ENCODE measurements at regions not wholly inside any gene's neighbourhood (a gene's known extent, or its start where the extent isn't known, plus 50 kb on each side); places are given as distances from the start of the nearest gene placed in this dataset.
"Not testable (repeated sequence)": the region's sequence is repeated elsewhere in the genome, so short reads cannot be mapped to it uniquely, and the experiment has no call there.

GRCh38 chr9:73053543-73053942 lies 98.1 kb upstream of the ANXA1 start:
- no peak for DNase-seq

DNA sequence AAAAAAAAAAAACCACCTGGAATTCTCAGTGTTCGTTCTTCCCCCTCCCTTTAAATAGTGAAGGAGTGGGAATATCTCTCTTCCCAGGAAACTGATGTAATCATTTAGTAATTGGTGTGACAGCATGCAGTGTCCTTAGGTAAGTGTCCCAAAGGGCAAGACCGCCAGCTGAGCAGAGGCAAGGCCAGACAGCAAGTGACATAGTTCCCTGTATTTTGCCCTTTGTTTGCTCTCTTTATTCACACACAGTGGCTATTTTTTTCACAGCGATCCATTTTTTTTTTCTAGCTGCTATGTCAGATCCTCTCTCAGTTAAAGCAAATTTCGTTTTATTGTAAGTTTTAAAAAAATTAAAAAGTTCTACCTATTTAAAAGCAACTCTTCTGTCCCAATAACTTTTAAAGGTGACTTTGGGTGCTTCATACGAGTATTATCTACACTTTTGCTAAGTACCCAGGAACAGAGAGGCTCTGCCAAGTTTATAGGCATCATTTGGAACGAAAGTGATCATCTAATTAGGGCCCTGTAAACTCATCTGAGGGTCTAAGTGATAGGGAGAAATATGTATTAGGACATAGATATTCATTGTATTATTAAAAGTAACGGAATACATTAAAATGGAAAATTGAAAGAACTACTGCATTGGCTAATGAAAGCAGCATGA lies 98.2 kb upstream of the ALDH1A1 start:
- DNase-seq, result no peak

DNA sequence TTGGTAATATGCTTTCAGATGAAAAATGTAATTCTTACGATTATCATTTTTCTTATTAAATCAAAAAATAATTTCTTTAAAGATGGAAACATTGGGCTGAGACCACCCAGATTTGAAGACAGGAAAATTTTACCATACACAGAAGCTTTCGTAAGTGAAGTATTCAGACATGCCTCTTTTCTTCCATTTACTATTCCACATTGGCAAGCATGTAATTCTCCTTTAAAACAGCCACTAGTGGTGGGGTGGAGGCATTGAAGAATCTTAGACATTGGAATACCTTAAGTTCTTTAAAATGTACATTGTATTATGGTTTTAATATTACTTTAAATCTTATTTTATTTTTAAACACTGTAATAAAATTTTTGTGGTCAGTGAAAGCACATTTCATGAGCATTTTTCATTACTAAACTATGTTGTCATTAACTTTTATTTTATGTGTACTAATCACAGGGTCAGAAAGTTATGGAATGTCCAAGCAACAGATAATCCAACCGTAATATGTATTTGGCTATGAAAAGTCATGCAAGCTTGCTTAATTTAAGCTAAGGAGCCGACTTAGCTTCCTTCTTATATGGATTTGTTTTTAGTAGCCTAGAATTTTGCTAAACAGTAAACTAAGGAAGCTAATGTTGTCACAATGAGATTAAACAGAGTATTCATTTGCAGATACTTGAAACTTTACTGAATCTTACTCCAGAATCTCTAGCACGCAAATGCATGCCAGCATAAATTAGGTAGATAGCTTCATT lies 97.4 kb upstream of the ALDH1A1 start:
- DNase-seq, result no peak

DNA sequence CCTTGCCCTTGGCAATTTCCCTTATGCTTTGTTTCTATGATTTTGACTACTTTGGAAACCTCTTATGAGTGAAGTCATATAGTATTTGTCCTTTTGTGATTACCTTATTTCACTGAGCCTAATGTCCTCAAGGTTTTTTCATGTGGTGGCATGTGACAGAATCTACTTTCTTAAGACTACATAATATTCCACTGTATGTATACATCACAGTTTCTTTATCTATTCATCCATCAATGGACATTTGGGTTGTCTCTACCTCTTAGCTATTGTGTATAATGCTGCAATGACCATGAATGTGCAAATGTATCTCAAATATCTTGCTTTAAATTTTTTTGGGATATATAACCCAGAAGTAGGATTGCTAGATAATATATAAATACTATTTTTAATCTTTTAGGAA lies 96.4 kb upstream of the ALDH1A1 start:
- DNase-seq, result no peak

- no peak for DNase-seq
Measured at GRCh38 chr9:73046769-73047168, 93.9 kb upstream of the ALDH1A1 start.

DNA sequence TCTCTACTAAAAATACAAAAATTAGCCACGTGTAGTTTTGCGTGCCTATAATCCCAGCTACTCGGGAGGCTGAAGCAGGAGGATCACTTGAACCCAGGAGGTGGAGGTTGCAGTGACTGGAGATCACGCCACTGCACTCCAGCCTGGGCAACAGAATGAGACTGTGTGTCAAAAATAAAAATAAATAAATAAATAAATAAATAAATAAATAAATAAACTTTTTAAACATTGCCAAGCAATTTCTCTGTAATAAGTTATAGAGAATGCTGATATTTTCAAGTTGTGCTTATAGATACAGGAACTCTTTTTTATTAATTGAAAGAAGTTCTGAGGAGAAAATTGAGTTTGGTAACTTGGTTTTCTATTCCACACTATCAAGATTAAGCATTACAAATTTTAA lies 91.9 kb upstream of the ALDH1A1 start:
- DNase-seq, result not testable (repeated sequence)

GRCh38 chr9:73042155-73042554 lies 89.3 kb upstream of the ALDH1A1 start:
- no peak for DNase-seq

DNA sequence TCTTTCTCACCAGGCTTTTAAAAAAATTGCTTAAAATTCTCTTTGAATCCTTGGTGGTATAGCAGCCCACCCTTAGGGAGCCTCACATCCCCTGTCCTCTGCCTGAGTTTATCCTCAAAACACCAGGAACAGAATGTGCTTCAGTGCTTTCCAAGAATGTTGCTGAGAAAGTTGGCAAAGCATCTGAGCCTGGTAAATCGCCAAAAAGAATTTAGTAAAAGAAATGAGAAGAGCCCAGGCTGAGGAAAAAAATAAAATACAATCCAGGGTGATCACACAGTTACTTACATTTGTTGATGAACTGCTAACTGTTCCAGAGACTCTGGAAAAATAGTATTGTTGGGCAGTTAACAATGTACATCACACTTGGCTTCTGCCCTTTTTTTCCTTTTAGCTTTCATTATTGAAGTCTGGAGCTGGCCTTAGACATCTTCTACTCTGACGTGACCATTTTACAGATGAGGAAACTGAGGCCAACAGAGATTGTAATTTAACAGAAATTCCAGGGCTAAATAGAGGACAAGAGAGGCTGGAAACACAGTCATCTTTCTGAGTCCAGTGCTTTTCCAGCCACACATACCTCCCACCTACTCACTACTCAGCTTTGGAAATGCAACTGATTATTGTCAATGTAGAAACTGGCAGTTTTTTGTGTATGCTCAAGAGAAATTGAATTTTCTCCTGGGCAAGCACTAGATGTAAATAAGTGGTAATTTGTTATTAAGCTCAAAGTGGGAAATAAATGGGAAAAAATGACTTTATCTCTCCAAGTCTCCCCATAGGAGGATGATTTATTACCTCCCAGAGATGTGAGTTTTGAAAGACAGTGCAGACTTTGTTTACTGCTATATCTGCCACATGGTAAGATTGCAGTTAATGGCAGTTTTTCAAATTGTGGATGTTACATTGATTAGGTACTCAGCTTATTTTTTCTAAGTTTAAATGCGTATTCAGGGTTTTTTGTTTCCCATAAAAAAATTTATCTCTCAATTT lies 86.7 kb upstream of the ALDH1A1 start:
- no peak for DNase-seq

GRCh38 chr9:73038613-73039012 lies 85.8 kb upstream of the ALDH1A1 start:
- no peak for DNase-seq

DNA sequence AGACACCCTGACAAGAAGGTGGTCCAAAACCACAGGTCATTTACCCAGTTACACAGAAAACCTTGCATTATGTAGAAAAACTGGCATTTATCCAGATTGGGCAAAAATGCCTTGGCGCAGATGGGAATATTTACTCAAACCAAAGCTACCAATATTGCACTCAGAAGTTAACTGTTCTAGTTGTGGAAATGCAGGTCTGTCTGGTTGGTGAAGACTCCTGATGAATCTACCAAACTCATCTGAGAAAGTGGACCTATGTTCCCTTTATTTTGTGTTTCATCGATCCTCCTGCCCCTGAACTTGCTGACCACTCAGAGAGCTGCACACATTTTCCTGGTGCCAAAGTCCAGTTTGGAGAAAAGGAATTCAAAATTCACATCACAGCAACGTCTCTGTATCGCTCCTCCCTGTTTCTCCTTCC lies 85.2 kb upstream of the ALDH1A1 start:
- DNase-seq, result no peak

GRCh38 chr9:73037613-73038012 lies 84.8 kb upstream of the ALDH1A1 start:
- DNase-seq, result no peak

DNA sequence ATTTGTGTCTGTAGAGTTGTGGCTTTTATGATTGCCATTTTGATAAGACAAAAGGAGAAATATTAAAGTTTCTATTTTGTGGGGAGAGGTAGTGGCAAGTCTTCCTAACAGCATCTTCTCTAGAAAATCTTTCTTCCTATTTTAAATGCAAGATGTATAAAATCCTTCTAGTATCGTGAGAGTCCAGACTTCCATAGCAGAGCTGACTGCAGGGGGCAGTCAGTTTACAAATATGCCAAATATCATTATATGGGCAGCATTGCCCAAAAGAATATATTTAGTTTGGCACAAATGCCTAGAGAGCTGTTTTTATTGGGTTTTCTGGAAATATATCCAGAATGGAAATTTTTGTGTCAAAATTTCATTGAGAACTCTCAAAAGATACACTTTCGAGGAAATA lies 82.1 kb upstream of the ALDH1A1 start:
- DNase-seq, result no peak

DNA sequence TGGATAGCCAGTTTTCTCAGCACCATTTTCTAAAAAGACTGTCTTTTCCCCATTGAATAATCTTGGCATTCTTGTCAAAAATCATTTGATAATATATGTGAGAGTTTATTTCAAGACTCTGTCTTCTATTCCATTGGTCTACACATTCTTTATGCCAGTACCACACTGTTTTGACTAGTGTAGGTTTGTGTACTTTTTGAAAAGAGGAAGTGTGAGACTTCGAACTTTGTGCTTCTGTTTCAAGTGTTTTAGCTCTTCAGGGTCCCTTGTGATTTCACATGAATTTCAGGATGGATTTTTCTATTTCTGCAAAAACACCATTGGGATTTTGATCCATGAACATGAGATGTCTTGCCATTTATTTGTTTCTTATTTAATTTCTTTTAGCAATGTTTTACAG lies 78.5 kb upstream of the ALDH1A1 start:
- no peak for DNase-seq

GRCh38 chr9:73030370-73031030 lies 77.6 kb upstream of the ALDH1A1 start:
- no peak for DNase-seq

DNA sequence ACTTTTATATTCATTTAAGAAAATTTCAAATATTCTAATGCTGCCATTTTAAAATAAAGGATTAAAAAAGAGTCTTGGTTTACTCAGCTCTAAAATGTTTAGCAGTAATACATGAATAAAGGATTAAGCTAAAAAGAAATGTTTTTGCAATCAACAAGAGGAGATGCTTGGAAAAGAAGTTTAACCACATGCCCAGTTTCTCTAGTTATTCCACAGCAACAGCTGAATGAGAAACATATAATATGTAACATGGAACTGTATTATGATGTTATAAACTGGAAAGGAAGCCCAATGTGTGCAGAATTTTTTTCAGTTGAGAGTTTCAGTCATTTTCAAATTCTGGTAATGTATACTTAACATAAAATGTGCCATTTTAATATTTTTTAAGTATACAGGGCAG lies 76.5 kb upstream of the ALDH1A1 start:
- DNase-seq, result no peak

- no peak for DNase-seq
Measured at GRCh38 chr9:73026375-73026774, 73.5 kb upstream of the ALDH1A1 start.

DNA sequence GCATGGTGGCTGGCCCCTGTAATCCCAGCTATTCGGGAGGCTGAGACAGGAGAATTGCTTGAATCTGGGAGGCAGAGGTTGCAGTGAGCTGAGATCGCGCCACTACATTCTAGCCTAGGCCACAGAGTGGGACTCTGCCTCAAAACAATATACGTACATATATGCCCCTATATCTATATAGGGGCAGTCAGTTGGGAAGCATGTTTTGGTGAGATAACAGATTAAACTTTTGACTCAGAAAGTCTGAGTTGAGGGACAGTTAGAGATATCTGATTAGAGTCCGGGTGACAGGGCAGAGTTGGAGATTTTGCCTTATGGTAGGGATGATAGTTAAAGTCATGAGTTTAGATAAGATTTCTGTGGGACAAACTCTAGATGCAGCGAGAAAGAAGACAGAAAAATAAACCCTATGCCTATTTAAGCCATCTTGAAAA lies 71.8 kb upstream of the ALDH1A1 start:
- no peak for DNase-seq

- peak; percentile 34 to 36 for DNase-seq
Measured at GRCh38 chr9:73023025-73023541, 70.2 kb upstream of the ALDH1A1 start.

DNA sequence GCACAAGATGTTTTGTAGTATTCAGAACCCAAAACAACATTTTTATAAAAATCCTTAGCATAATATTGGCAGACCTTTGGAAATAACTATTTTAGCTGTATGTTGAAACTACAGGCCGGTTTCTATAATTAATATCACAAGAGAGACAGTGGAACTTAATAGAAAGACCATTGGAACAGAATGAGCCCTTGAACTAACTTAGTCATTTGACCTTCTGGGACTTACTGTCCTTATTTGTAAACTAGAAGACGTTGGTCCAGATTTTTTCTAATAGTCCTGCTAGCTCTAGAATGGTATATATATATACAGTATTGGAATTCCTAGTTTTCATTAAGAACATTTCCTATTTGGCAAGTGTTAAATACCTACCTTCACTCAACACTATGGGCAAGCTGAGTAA lies 69.5 kb upstream of the ALDH1A1 start:
- no peak for DNase-seq

GRCh38 chr9:73020877-73021276 lies 68.0 kb upstream of the ALDH1A1 start:
- DNase-seq, result no peak

- no peak for DNase-seq
Measured at GRCh38 chr9:73014011-73014410, 61.2 kb upstream of the ALDH1A1 start.

DNA sequence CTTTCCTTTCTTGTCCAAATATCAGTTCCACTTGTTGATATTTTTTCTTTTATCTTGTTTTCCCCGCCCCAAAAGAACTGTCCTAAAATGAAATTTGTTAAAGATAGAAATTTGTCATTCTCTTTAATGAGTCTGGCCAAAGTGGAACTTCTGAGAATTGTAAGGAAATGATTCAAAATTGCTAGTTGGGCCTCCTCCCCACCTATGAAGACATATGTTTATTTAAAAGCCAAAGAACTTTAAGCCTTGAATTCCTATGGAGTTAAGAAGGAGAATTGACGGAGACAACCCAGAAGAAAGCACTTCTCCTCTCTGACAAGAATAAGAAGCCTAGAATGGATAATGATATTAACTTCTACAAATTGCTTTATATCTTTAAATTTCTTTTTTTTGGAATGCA lies 59.1 kb upstream of the ALDH1A1 start:
- DNase-seq, result no peak

Measured in activated CD4-positive, alpha-beta T cell treated with anti-CD3 and anti-CD28 coated beads for 4 hours (primary cell).